GM12892 (cell line): ENCODE measurements at regions not wholly inside any gene's neighbourhood (a gene's known extent, or its start where the extent isn't known, plus 50 kb on each side); places are given as distances from the start of the nearest gene placed in this dataset.

ENCODE experiments used
- POLR2A ChIP-seq: IDR thresholded peaks from 2 replicates; pipeline ENCODE4 v1.6.1; 2011; ENCODE audit warnings: low read depth, low read length, control low read depth
- POLR2AphosphoS5 ChIP-seq: IDR thresholded peaks from 2 replicates; pipeline ENCODE4 v1.6.1; 2011; ENCODE audit warnings: low read depth, low read length, control low read depth
- TAF1 ChIP-seq: IDR thresholded peaks from 2 replicates; pipeline ENCODE4 v1.6.1; 2011; ENCODE audit warnings: low read depth, mild to moderate bottlenecking, control low read depth, low read length, borderline replicate concordance

DNA sequence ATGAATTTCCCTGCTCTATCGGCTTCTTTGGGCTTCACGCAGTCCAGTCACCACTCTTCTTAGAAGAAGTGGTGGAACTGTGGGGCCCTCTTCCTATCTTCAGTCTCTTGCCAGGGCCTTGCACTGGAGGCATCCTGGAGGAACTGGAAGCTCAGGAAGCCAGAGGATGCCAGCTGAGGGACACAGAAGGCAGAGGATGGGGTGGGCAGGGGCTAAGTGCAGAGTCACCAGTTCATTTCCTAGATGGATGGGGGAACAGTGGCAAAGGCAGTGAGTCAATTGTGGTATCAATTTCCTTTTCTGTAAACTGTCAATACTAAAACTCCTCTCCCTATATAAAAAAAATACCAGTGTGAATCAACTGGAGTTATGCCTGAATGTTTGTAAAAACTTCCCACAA is 419.7 kb downstream of the KLF12 start:
- TF ChIP-seq POLR2A (no peak), TAF1 (no peak), POLR2AphosphoS5 (no peak)
